Loucy (cell line): ENCODE measurements at regions not wholly inside any gene's neighbourhood (a gene's known extent, or its start where the extent isn't known, plus 50 kb on each side); places are given as distances from the start of the nearest gene placed in this dataset.

Experiments
- EZH2phosphoT487 ChIP-seq: fragments of 200-600 bp; IDR thresholded peaks from 2 replicates; pipeline ENCODE4 v1.6.1; 2018; ENCODE audit warnings: antibody characterized with exemption, mild to moderate bottlenecking, moderate library complexity, borderline replicate concordance
- TF ChIP-seq, protein P1 (sequence below): fragments of 200-600 bp; sonication (generic); conservative IDR thresholded peaks from 2 replicates; pipeline ENCODE4 v1.5.1; 2014; ENCODE audit warnings: mild to moderate bottlenecking, antibody characterized with exemption, low read length

DNA sequence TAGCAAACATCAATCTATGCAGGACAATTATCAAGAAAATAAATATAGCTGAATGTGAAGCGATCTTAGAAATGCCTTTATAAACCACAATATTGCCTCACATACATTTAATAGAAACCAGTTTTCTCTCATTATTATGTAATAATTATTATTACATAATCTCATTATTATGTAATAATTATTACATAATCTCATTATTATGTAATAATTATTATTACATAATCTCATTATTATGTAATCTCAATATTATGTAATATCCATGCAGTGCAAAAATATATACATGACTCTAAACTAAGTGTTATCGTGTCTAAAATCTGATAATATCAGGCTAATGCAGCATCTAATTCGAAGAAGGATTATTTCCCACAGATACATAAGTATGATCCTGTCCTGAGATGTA is 563.9 kb upstream of the SEMA6A start:
- TF ChIP-seq, protein P1, sequence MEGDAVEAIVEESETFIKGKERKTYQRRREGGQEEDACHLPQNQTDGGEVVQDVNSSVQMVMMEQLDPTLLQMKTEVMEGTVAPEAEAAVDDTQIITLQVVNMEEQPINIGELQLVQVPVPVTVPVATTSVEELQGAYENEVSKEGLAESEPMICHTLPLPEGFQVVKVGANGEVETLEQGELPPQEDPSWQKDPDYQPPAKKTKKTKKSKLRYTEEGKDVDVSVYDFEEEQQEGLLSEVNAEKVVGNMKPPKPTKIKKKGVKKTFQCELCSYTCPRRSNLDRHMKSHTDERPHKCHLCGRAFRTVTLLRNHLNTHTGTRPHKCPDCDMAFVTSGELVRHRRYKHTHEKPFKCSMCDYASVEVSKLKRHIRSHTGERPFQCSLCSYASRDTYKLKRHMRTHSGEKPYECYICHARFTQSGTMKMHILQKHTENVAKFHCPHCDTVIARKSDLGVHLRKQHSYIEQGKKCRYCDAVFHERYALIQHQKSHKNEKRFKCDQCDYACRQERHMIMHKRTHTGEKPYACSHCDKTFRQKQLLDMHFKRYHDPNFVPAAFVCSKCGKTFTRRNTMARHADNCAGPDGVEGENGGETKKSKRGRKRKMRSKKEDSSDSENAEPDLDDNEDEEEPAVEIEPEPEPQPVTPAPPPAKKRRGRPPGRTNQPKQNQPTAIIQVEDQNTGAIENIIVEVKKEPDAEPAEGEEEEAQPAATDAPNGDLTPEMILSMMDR = no peak
- no peak for TF ChIP-seq EZH2phosphoT487
